ENCODE measurements at regions not wholly inside any gene's neighbourhood (a gene's known extent, or its start where the extent isn't known, plus 50 kb on each side); places are given as distances from the start of the nearest gene placed in this dataset.
"Not testable (repeated sequence)": the region's sequence is repeated elsewhere in the genome, so short reads cannot be mapped to it uniquely, and the experiment has no call there.

GRCh38 chr6:169000022-169000421, 253.6 kb downstream of the THBS2 start:
- FAIRE-seq: no peak

- no peak for FAIRE-seq
Measured at GRCh38 chr6:168999392-168999791, 254.3 kb downstream of the THBS2 start.

- FAIRE-seq: no peak
Measured at GRCh38 chr6:168996356-168996625, 257.4 kb downstream of the THBS2 start.

GRCh38 chr6:168995526-168996355, 257.9 kb downstream of the THBS2 start:
- FAIRE-seq: no peak

- FAIRE-seq: no peak
Measured at GRCh38 chr6:168994956-168995355, 258.7 kb downstream of the THBS2 start.

GRCh38 chr6:168992446-168993144, 261.1 kb downstream of the THBS2 start:
- FAIRE-seq: no peak

GRCh38 chr6:168991695-168992094, 262.0 kb downstream of the THBS2 start:
- not testable (repeated sequence) for FAIRE-seq

GRCh38 chr6:168990019-168990751, 263.5 kb downstream of the THBS2 start:
- FAIRE-seq: no peak

GRCh38 chr6:168989421-168989820, 264.2 kb downstream of the THBS2 start:
- no peak for FAIRE-seq

GRCh38 chr6:168988801-168989200, 264.8 kb downstream of the THBS2 start:
- no peak for FAIRE-seq

- no peak for FAIRE-seq
Measured at GRCh38 chr6:168988280-168988679, 265.4 kb downstream of the THBS2 start.

GRCh38 chr6:168985705-168986104, 267.9 kb downstream of the THBS2 start:
- no peak for FAIRE-seq

GRCh38 chr6:168983925-168984324, 269.7 kb downstream of the THBS2 start:
- FAIRE-seq: no peak

- FAIRE-seq: no peak
Measured at GRCh38 chr6:168981187-168981586, 272.5 kb downstream of the THBS2 start.

GRCh38 chr6:168979254-168979653, 274.4 kb downstream of the THBS2 start:
- FAIRE-seq: no peak

- no peak for FAIRE-seq
Measured at GRCh38 chr6:168972128-168972527, 281.5 kb downstream of the THBS2 start.

- no peak for FAIRE-seq
Measured at GRCh38 chr6:168971549-168971948, 282.1 kb downstream of the THBS2 start.

- FAIRE-seq: peak; percentile 69
Measured at GRCh38 chr6:168968801-168969200, 284.8 kb downstream of the THBS2 start.

- FAIRE-seq: peak; percentile 98
Measured at GRCh38 chr6:168968228-168968627, 285.4 kb downstream of the THBS2 start.

- no peak for FAIRE-seq
Measured at GRCh38 chr6:168967281-168967925, 286.2 kb downstream of the THBS2 start.

GRCh38 chr6:168964138-168964835, 289.4 kb downstream of the THBS2 start:
- FAIRE-seq: no peak

- FAIRE-seq: no peak
Measured at GRCh38 chr6:168962886-168963285, 290.8 kb downstream of the THBS2 start.

- FAIRE-seq: no peak
Measured at GRCh38 chr6:168961264-168961656, 292.4 kb downstream of the THBS2 start.

All from islet of Langerhans (tissue), 1 donor.